HCT116 (cell line): ENCODE measurements at regions not wholly inside any gene's neighbourhood (a gene's known extent, or its start where the extent isn't known, plus 50 kb on each side); places are given as distances from the start of the nearest gene placed in this dataset.

Experiments
- CTCF ChIP-seq, 3 experiments: fragments of 200-600 bp in 1 of 3; sonication (generic) in 1 of 3; IDR thresholded peaks in 2 of 3; conservative IDR thresholded peaks in 1 of 3; 2 replicates each; pipeline ENCODE4 v1.5.1; 2012 to 2017; ENCODE audit warnings: low read depth in 2 of 3, low read length in 2 of 3, antibody characterized with exemption in 1 of 3, borderline replicate concordance in 1 of 3, control low read depth in 1 of 3, mild to moderate bottlenecking in 1 of 3, mixed read lengths in 1 of 3, mixed run types in 1 of 3, moderate library complexity in 1 of 3; ENCODE audit not compliant: insufficient read depth in 1 of 3
- ELF1 ChIP-seq: IDR thresholded peaks from 2 replicates; pipeline ENCODE4 v1.6.1; 2012; ENCODE audit warnings: low read depth, borderline replicate concordance
- EZH2 ChIP-seq: fragments of 200-600 bp; sonication (generic); IDR thresholded peaks from 2 replicates; pipeline ENCODE4 v1.6.1; 2017; ENCODE audit warnings: antibody characterized with exemption, mixed run types
- EZH2phosphoT487 ChIP-seq: fragments of 200-600 bp; IDR thresholded peaks from 2 replicates; pipeline ENCODE4 v1.6.1; 2018; ENCODE audit warnings: antibody characterized with exemption, borderline replicate concordance
- POLR2A ChIP-seq: IDR thresholded peaks from 2 replicates; pipeline ENCODE4 v1.7.0; 2011; ENCODE audit warnings: borderline replicate concordance; ENCODE audit not compliant: insufficient read depth, insufficient read length; ENCODE audit errors: extremely low read depth
- POLR2AphosphoS5 ChIP-seq: IDR thresholded peaks from 2 replicates; pipeline ENCODE4 v1.6.1; 2011; ENCODE audit warnings: mild to moderate bottlenecking, low read depth, low read length, moderate library complexity
- RAD21 ChIP-seq: IDR thresholded peaks from 2 replicates; pipeline ENCODE4 v1.6.1; 2012; ENCODE audit warnings: low read depth, mild to moderate bottlenecking
- REST ChIP-seq: IDR thresholded peaks from 2 replicates; pipeline ENCODE4 v1.6.1; 2012; ENCODE audit warnings: low read depth
- SP1 ChIP-seq: IDR thresholded peaks from 2 replicates; pipeline ENCODE4 v1.6.1; 2012; ENCODE audit warnings: low read depth
- TCF7L2 ChIP-seq: IDR thresholded peaks from 2 replicates; pipeline ENCODE4 v1.7.0; 2011; ENCODE audit warnings: borderline replicate concordance, inconsistent platforms; ENCODE audit not compliant: insufficient read depth, insufficient read length; ENCODE audit errors: extremely low read depth
- YY1 ChIP-seq: IDR thresholded peaks from 2 replicates; pipeline ENCODE4 v1.6.1; 2011; ENCODE audit warnings: low read length, low read depth, moderate library complexity, mild to moderate bottlenecking; ENCODE audit not compliant: insufficient replicate concordance; ENCODE audit errors: extremely low read depth
- ZFX ChIP-seq: fragments of 450-650 bp; IDR thresholded peaks from 2 replicates; pipeline ENCODE4 v1.6.1; 2017
- ZNF274 ChIP-seq: fragments of 200-500 bp; sonication (Bioruptor generic); IDR thresholded peaks from 2 replicates; pipeline ENCODE4 v1.6.1; 2014; ENCODE audit warnings: mild to moderate bottlenecking, low read depth, low read length, inconsistent platforms

- TF ChIP-seq POLR2AphosphoS5 = no peak
- no peak for TF ChIP-seq YY1
- TF ChIP-seq POLR2A = no peak
- no peak for TF ChIP-seq EZH2
- TF ChIP-seq CTCF (IDR thresholded peaks at IDR 0.05 in 2 of 3, conservative IDR thresholded peaks at IDR 0.05 in 1 of 3; ENCODE audit: borderline replicate concordance in 1 of 3, insufficient read depth in 1 of 3, low read depth in 2 of 3, low read length in 2 of 3) = no peak
- no peak for TF ChIP-seq ELF1
- no peak for TF ChIP-seq REST
- TF ChIP-seq RAD21 = no peak
- no peak for TF ChIP-seq ZFX
- no peak for TF ChIP-seq EZH2phosphoT487
- TF ChIP-seq SP1 = no peak
- no peak for TF ChIP-seq ZNF274
- no peak for TF ChIP-seq TCF7L2
These were observed 610.4 kb upstream of the BOD1L1 start for GRCh38 chr4:14237911-14238310.
